HepG2 (cell line): ENCODE measurements at regions not wholly inside any gene's neighbourhood (a gene's known extent, or its start where the extent isn't known, plus 50 kb on each side); places are given as distances from the start of the nearest gene placed in this dataset.
A peak's percentile ranks its signal among the peaks of the same experiment; 100 is the strongest.

ENCODE experiments used
- ATAC-seq: fragments of 200-7000 bp; cut with Tn5 transposase; 3 replicates; pipeline ENCODE4 v1.9.1; 2020; ENCODE audit warnings: mild to moderate bottlenecking, moderate library complexity
- BruUV-seq: library from RNA; stranded (reverse); fragments of 400-500 nt; replicated peaks from 2 replicates; lab custom pipeline; 2021; lab: Mats Ljungman, UMichigan
- CTCF ChIA-PET: fragments of 300-600 bp; formaldehyde crosslinking; extraction: SDS; loops from one replicate; lab custom pipeline; 2021; ENCODE audit warnings: low total read pairs, inconsistent platforms, low intra/inter-chr PET ratio; lab: Yijun Ruan, JAX
- POLR2A ChIA-PET: fragments of 350-600 bp; sonication (Branson Sonifier 250); formaldehyde crosslinking; loops from one replicate; lab custom pipeline; 2020; ENCODE audit warnings: antibody characterized with exemption, inconsistent platforms; lab: Yijun Ruan, JAX
- DNase-seq: peaks from one replicate; pipeline ENCODE4 v3.0.0-alpha.2; 2015; ENCODE audit warnings: low spot score
- FAIRE-seq: peaks from 3 replicates; lab custom pipeline; 2011; peaks lifted over from hg19 to GRCh38; lab: Jason Lieb, UNC
- H2AFZ ChIP-seq: one replicate; pipeline ENCODE4 v1.6.1; 2011; ENCODE audit warnings: low read length, inconsistent platforms
- H3K27ac ChIP-seq: fragments of 300-600 bp; 3 replicates; pipeline ENCODE4 v1.8.0; 2011; ENCODE audit warnings: mixed run types, mild to moderate bottlenecking, mixed read lengths, low read length, inconsistent platforms; ENCODE audit not compliant: insufficient read depth; ENCODE audit errors: extremely low read length
- H3K27me3 ChIP-seq, 2 experiments: fragments of 200-600 bp in 1 of 2; 2 replicates in 1 of 2; 3 replicates in 1 of 2; pipeline versions ENCODE4 v1.6.0 to v1.8.0; 2011; ENCODE audit warnings: low read length in 2 of 2, mild to moderate bottlenecking in 2 of 2, moderate library complexity in 2 of 2, inconsistent platforms in 1 of 2; ENCODE audit not compliant: insufficient read depth in 2 of 2, control insufficient read depth in 1 of 2
- H3K36me3 ChIP-seq, 2 experiments: fragments of 200-600 bp in 1 of 2; replicated peaks in 1 of 2; 2 replicates in 1 of 2; 3 replicates in 1 of 2; pipeline versions ENCODE4 v1.5.1 to v1.8.0; 2011; ENCODE audit warnings: low read length in 2 of 2, inconsistent platforms in 1 of 2; ENCODE audit not compliant: insufficient read depth in 2 of 2, control insufficient read depth in 1 of 2
- H3K4me1 ChIP-seq: 2 replicates; pipeline ENCODE4 v1.5.1; 2012; ENCODE audit warnings: low read length, inconsistent platforms; ENCODE audit not compliant: insufficient read depth
- H3K4me2 ChIP-seq: 2 replicates; pipeline ENCODE4 v1.6.0; 2011; ENCODE audit warnings: low read depth, low read length, inconsistent platforms
- H3K4me3 ChIP-seq, 3 experiments: fragments of 200-600 bp in 1 of 3; sonication (generic), shearing (Covaris generic) in 1 of 3; replicated peaks in 1 of 3; 2 replicates each; pipeline ENCODE4 v1.5.1; 2011 to 2016; ENCODE audit warnings: low read length in 3 of 3, inconsistent platforms in 2 of 3, low read depth in 2 of 3, mild to moderate bottlenecking in 2 of 3, control low read depth in 1 of 3, mixed read lengths in 1 of 3; ENCODE audit not compliant: insufficient read depth in 1 of 3
- H3K79me2 ChIP-seq: one replicate; pipeline ENCODE4 v1.6.1; 2011; ENCODE audit warnings: low read length, inconsistent platforms; ENCODE audit not compliant: insufficient read depth
- H3K9ac ChIP-seq: 2 replicates; pipeline ENCODE4 v1.6.0; 2011; ENCODE audit warnings: mild to moderate bottlenecking, low read depth, low read length, inconsistent platforms; ENCODE audit not compliant: insufficient read depth
- H3K9me3 ChIP-seq: 2 replicates; pipeline ENCODE4 v1.5.1; 2012; ENCODE audit warnings: mild to moderate bottlenecking, low read length
- H4K20me1 ChIP-seq: 2 replicates; pipeline ENCODE4 v1.6.0; 2011; ENCODE audit warnings: inconsistent platforms, mild to moderate bottlenecking, low read length, moderate library complexity; ENCODE audit not compliant: insufficient read depth
- CHD2 ChIP-seq: IDR thresholded peaks from 2 replicates; pipeline ENCODE4 v1.6.1; 2011; ENCODE audit warnings: low read depth, low read length, improper control_type of control experiment
- CTCF ChIP-seq: sonication (generic); formaldehyde crosslinking; IDR thresholded peaks from 2 replicates; pipeline ENCODE4 v1.5.0; 2020; ENCODE audit warnings: mild to moderate bottlenecking, missing genetic modification reagents, moderate library complexity
- ELF1 ChIP-seq: sonication (generic); formaldehyde crosslinking; IDR thresholded peaks from 2 replicates; pipeline ENCODE4 v1.4.0; 2020; ENCODE audit warnings: missing genetic modification reagents
- HNRNPL ChIP-seq: fragments of 200-400 bp; formaldehyde crosslinking; IDR thresholded peaks from 2 replicates; pipeline ENCODE4 v1.6.1; 2017; ENCODE audit warnings: mild to moderate bottlenecking, low read depth, low read length
- SCMH1 ChIP-seq: sonication (generic); formaldehyde crosslinking; IDR thresholded peaks from 2 replicates; pipeline ENCODE4 v1.9.0; 2021; ENCODE audit warnings: missing genetic modification reagents, mild to moderate bottlenecking, borderline replicate concordance
- SMC3 ChIP-seq: IDR thresholded peaks from 2 replicates; pipeline ENCODE4 v1.6.1; 2011; ENCODE audit warnings: low read length, improper control_type of control experiment
- STAG1 ChIP-seq: sonication (generic); formaldehyde crosslinking; IDR thresholded peaks from 2 replicates; pipeline ENCODE4 v1.4.0; 2020; ENCODE audit warnings: missing genetic modification reagents
- ZC3H13 ChIP-seq: sonication (generic); formaldehyde crosslinking; IDR thresholded peaks from 2 replicates; pipeline ENCODE4 v1.8.1; 2023; ENCODE audit warnings: mild to moderate bottlenecking, missing genetic modification reagents, moderate library complexity
- ZNF296 ChIP-seq: sonication (generic); formaldehyde crosslinking; conservative IDR thresholded peaks from 2 replicates; pipeline ENCODE4 v1.5.0; 2020; ENCODE audit warnings: mild to moderate bottlenecking, missing genetic modification reagents
- ZZZ3 ChIP-seq: sonication (generic); formaldehyde crosslinking; IDR thresholded peaks from 2 replicates; pipeline ENCODE4 v1.4.0; 2020; ENCODE audit warnings: missing genetic modification reagents, mild to moderate bottlenecking, borderline replicate concordance
- WGBS: methylation state at CpG from one replicate; pipeline ENCODE4 v1.1.6; 2017; ENCODE audit warnings: low lambda C conversion rate; 5-methylcytosine and 5-hydroxymethylcytosine counted together
- in situ Hi-C: cut with HindIII; loops from 2 replicates; pipeline ENCODE4 v1.10.0; 2017; ENCODE audit warnings: low pct_unique_long_range_greater_than_20kb; ENCODE audit not compliant: extremely low pct_ligation_motif_present
- intact Hi-C: fragments of 100-400 bp; cut with micrococcal nuclease; formaldehyde crosslinking; loops from one replicate; pipeline ENCODE4 v1.10.0; 2022; ENCODE audit not compliant: unreplicated experiment

GRCh38 chr7:48992816-48993215, 68.5 kb downstream of the CDC14C start:
- H2AFZ ChIP-seq = no peak overlapping the region
- H3K27me3 ChIP-seq = no peaks in the 10 kb centered on the region
- no peak overlapping the region for H3K4me3 ChIP-seq
- WGBS = 15% methylated on average over 4 of the region's 4 CpGs
- no peak overlapping the region for H3K27ac ChIP-seq
- CTCF ChIA-PET = no interaction called here
- intact Hi-C loops = no loop called here
- peaks cover 33% of the 10 kb centered on the region for H3K9me3 ChIP-seq
- no peak overlapping the region for H3K4me2 ChIP-seq
- TF ChIP-seq HNRNPL = no peak
- no peak for TF ChIP-seq SCMH1
- TF ChIP-seq, all 625 proteins: peak for 0
- Histone ChIP-seq H3K4me1 (no peaks in the 10 kb centered on the region), H3K79me2 (no peaks in the 10 kb centered on the region), H3K9ac (no peak overlapping the region), H4K20me1 (no peaks in the 10 kb centered on the region), H3K36me3 (no peaks in the 10 kb centered on the region)
- no peak for ATAC-seq
- no peak for FAIRE-seq
- in situ Hi-C loops = no loop called here
- BruUV-seq = no TSS peak
- POLR2A ChIA-PET = no interaction called here
- DNase-seq = no peak

GRCh38 chr7:49001610-49002033, 77.3 kb downstream of the CDC14C start:
- BruUV-seq = no TSS peak
- Histone ChIP-seq H3K4me1 (no peaks in the 10 kb centered on the region), H3K27me3 (no peaks in the 10 kb centered on the region), H3K79me2 (no peaks in the 10 kb centered on the region), H3K4me3 (no peak overlapping the region), H3K9me3 (no peaks in the 10 kb centered on the region; the same call in 1 of the 2 replicates), H3K4me2 (no peak overlapping the region), H3K9ac (no peak overlapping the region), H4K20me1 (no peaks in the 10 kb centered on the region), H3K27ac (no peak overlapping the region), H2AFZ (no peak overlapping the region), H3K36me3 (no peaks in the 10 kb centered on the region)
- ChIA-PET CTCF (interaction anchor here (1.1 kb wide), 1 partner anchor 851 kb away, joined by 4 read pairs; no protein-coding TSS in a partner anchor), POLR2A (no interaction called here)
- ATAC-seq (peak; percentile 82), DNase-seq (peak; percentile 20), FAIRE-seq (peak; percentile 18)
- intact Hi-C loops = loop anchor here (1.0 to 5.0 kb wide), 3 partner anchors 165 to 789 kb away; no protein-coding TSS in a partner anchor
- in situ Hi-C loops = no loop called here
- 0% methylated on average over 1 of the region's 1 CpG for WGBS
- TF ChIP-seq STAG1 (CRISPR knock-in tag) (peak; percentile 60), SMC3 (peak; percentile 27; the same call in 1 of the 2 replicates), ZC3H13 (CRISPR knock-in tag) (no peak), CTCF (CRISPR knock-in tag) (peak; percentile 73), ZZZ3 (no peak), ZNF296 (CRISPR knock-in tag) (no peak), ELF1 (CRISPR knock-in tag) (peak; percentile 30; the same call in 1 of the 2 replicates), CHD2 (no peak)
